IMR-90 (cell line): ENCODE measurements at regions not wholly inside any gene's neighbourhood (a gene's known extent, or its start where the extent isn't known, plus 50 kb on each side); places are given as distances from the start of the nearest gene placed in this dataset.

ENCODE experiments used
- ATAC-seq: fragments of 200-7000 bp; cut with Tn5 transposase; 2 replicates; pipeline ENCODE4 v1.9.1; 2020; ENCODE audit warnings: low read depth, mild to moderate bottlenecking, moderate library complexity
- BruUV-seq: library from RNA; stranded (reverse); fragments of 400-500 nt; replicated peaks from 2 replicates; lab custom pipeline; 2021; lab: Mats Ljungman, UMichigan
- CTCF ChIA-PET: fragments of 300-600 bp; formaldehyde crosslinking; extraction: SDS; loops from one replicate; lab custom pipeline; 2021; ENCODE audit warnings: antibody characterized with exemption; lab: Yijun Ruan, JAX
- POLR2A ChIA-PET: fragments of 300-600 bp; sonication (Branson Sonifier 250); formaldehyde crosslinking; loops from one replicate; lab custom pipeline; 2022; ENCODE audit warnings: antibody characterized with exemption; ENCODE audit not compliant: unreplicated experiment; lab: Charles Lee
- DNase-seq: peaks from one replicate; pipeline ENCODE4 v3.0.0; 2013
- H2AFZ ChIP-seq: replicated peaks from 2 replicates; pipeline ENCODE3; 2013; ENCODE audit warnings: low read length, mild to moderate bottlenecking; ENCODE audit not compliant: poor library complexity
- H2AK5ac ChIP-seq: 2 replicates; pipeline ENCODE4 v1.6.1; 2013; ENCODE audit warnings: low read depth, low read length, inconsistent platforms
- H2AK9ac ChIP-seq: replicated peaks from 2 replicates; pipeline ENCODE3; 2013; ENCODE audit warnings: mild to moderate bottlenecking, low read depth, low read length, moderate library complexity; ENCODE audit not compliant: poor library complexity
- H2BK120ac ChIP-seq: 2 replicates; pipeline ENCODE4 v1.6.1; 2013; ENCODE audit warnings: low read depth, low read length, inconsistent platforms
- H2BK15ac ChIP-seq: 3 replicates; pipeline ENCODE4 v1.6.1; 2013; ENCODE audit warnings: low read depth, low read length, inconsistent platforms
- H2BK20ac ChIP-seq: 2 replicates; pipeline ENCODE4 v1.6.1; 2013; ENCODE audit warnings: low read depth, mild to moderate bottlenecking, inconsistent platforms, low read length, moderate library complexity
- H2BK5ac ChIP-seq: 2 replicates; pipeline ENCODE4 v1.6.1; 2013; ENCODE audit warnings: mild to moderate bottlenecking, low read depth, low read length, inconsistent platforms; ENCODE audit not compliant: poor library complexity, severe bottlenecking
- H3K14ac ChIP-seq: replicated peaks from 2 replicates; pipeline ENCODE4 v1.6.1; 2013; ENCODE audit warnings: low read depth, low read length, inconsistent platforms
- H3K18ac ChIP-seq: 2 replicates; pipeline ENCODE4 v1.6.1; 2013; ENCODE audit warnings: low read depth, low read length, control low read depth
- H3K23ac ChIP-seq: 2 replicates; pipeline ENCODE4 v1.6.1; 2013; ENCODE audit warnings: low read depth, low read length, inconsistent platforms
- H3K27ac ChIP-seq: 2 replicates; pipeline ENCODE4 v1.5.1; 2013; ENCODE audit warnings: mild to moderate bottlenecking, control low read depth, low read length; ENCODE audit not compliant: insufficient read depth
- H3K27me3 ChIP-seq: 2 replicates; pipeline ENCODE4 v1.6.1; 2013; ENCODE audit warnings: low read length; ENCODE audit not compliant: control insufficient read depth, insufficient read depth
- H3K36me3 ChIP-seq: 2 replicates; pipeline ENCODE4 v1.6.1; 2013; ENCODE audit warnings: low read length, mixed read lengths; ENCODE audit not compliant: control insufficient read depth, insufficient read depth
- H3K4ac ChIP-seq: 2 replicates; pipeline ENCODE4 v1.6.1; 2013; ENCODE audit warnings: low read depth, low read length, inconsistent platforms
- H3K4me1 ChIP-seq: 2 replicates; pipeline ENCODE4 v1.6.1; 2013; ENCODE audit warnings: low read length, mixed read lengths; ENCODE audit not compliant: control insufficient read depth, insufficient read depth
- H3K4me2 ChIP-seq: 2 replicates; pipeline ENCODE4 v1.6.1; 2013; ENCODE audit warnings: low read depth, mild to moderate bottlenecking, control low read depth, low read length, moderate library complexity
- H3K4me3 ChIP-seq: 2 replicates; pipeline ENCODE4 v1.5.1; 2013; ENCODE audit warnings: low read depth, mild to moderate bottlenecking, control low read depth, low read length, moderate library complexity; ENCODE audit not compliant: insufficient read depth
- H3K56ac ChIP-seq: 2 replicates; pipeline ENCODE4 v1.6.1; 2013; ENCODE audit warnings: low read length, inconsistent platforms; ENCODE audit not compliant: insufficient read depth; ENCODE audit errors: extremely low read depth
- H3K79me1 ChIP-seq, 2 experiments: 2 replicates each; pipeline ENCODE4 v1.6.1; 2013; ENCODE audit warnings: low read length in 2 of 2, inconsistent platforms in 1 of 2, low read depth in 1 of 2
- H3K9ac ChIP-seq: 2 replicates; pipeline ENCODE4 v1.6.1; 2013; ENCODE audit warnings: low read depth, low read length, control low read depth
- H3K9me1 ChIP-seq: 2 replicates; pipeline ENCODE4 v1.6.1; 2013; ENCODE audit warnings: low read length, inconsistent platforms; ENCODE audit not compliant: insufficient read depth
- H3K9me3 ChIP-seq: 2 replicates; pipeline ENCODE4 v1.6.1; 2013; ENCODE audit warnings: low read length; ENCODE audit not compliant: control insufficient read depth, insufficient read depth
- H4K20me1 ChIP-seq: 2 replicates; pipeline ENCODE4 v1.6.1; 2013; ENCODE audit warnings: low read length, inconsistent platforms; ENCODE audit not compliant: insufficient read depth
- H4K5ac ChIP-seq: 2 replicates; pipeline ENCODE4 v1.6.1; 2013; ENCODE audit warnings: mild to moderate bottlenecking, low read depth, low read length, control low read depth
- H4K8ac ChIP-seq, 2 experiments: 2 replicates each; pipeline ENCODE4 v1.6.1; 2013; ENCODE audit warnings: low read depth in 2 of 2, low read length in 2 of 2, control low read depth in 1 of 2, inconsistent platforms in 1 of 2
- H4K91ac ChIP-seq: 2 replicates; pipeline ENCODE4 v1.6.1; 2013; ENCODE audit warnings: low read depth, low read length, inconsistent platforms; ENCODE audit not compliant: insufficient read depth
- BHLHE40 ChIP-seq: fragments of 150-350 bp; IDR thresholded peaks from 2 replicates; pipeline ENCODE4 v1.6.1; 2016; ENCODE audit warnings: mild to moderate bottlenecking, low read depth, low read length
- CEBPB ChIP-seq: IDR thresholded peaks from 2 replicates; pipeline ENCODE4 v1.6.1; 2012; ENCODE audit warnings: low read depth, low read length, improper control_type of control experiment
- CHD1 ChIP-seq: IDR thresholded peaks from 2 replicates; pipeline ENCODE4 v1.6.1; 2012; ENCODE audit warnings: low read depth, low read length, improper control_type of control experiment
- CTCF ChIP-seq: conservative IDR thresholded peaks from 2 replicates; pipeline ENCODE4 v1.5.1; 2012; ENCODE audit warnings: mild to moderate bottlenecking, low read depth, low read length, improper control_type of control experiment
- FOS ChIP-seq: fragments of 150-350 bp; IDR thresholded peaks from 2 replicates; pipeline ENCODE4 v1.6.1; 2016; ENCODE audit warnings: low read depth, low read length
- MAFK ChIP-seq: IDR thresholded peaks from 2 replicates; pipeline ENCODE4 v1.6.1; 2012; ENCODE audit warnings: low read depth, low read length, improper control_type of control experiment
- MAZ ChIP-seq: IDR thresholded peaks from 2 replicates; pipeline ENCODE4 v1.6.1; 2012; ENCODE audit warnings: low read depth, mild to moderate bottlenecking, low read length, improper control_type of control experiment, moderate library complexity, borderline replicate concordance
- MXI1 ChIP-seq: IDR thresholded peaks from 2 replicates; pipeline ENCODE4 v1.6.1; 2012; ENCODE audit warnings: low read depth, mild to moderate bottlenecking, low read length, moderate library complexity, borderline replicate concordance
- NFE2L2 ChIP-seq: fragments of 150-350 bp; IDR thresholded peaks from 2 replicates; pipeline ENCODE4 v1.6.1; 2016; ENCODE audit warnings: low read depth, mild to moderate bottlenecking, low read length
- POLR2A ChIP-seq: IDR thresholded peaks from 2 replicates; pipeline ENCODE4 v1.6.1; 2012; ENCODE audit warnings: mild to moderate bottlenecking, low read depth, low read length
- RAD21 ChIP-seq: IDR thresholded peaks from 2 replicates; pipeline ENCODE4 v1.6.1; 2012; ENCODE audit warnings: low read length, improper control_type of control experiment
- RCOR1 ChIP-seq: IDR thresholded peaks from 2 replicates; pipeline ENCODE4 v1.6.1; 2012; ENCODE audit warnings: mild to moderate bottlenecking, low read length, improper control_type of control experiment; ENCODE audit not compliant: insufficient replicate concordance
- RFX5 ChIP-seq: IDR thresholded peaks from 2 replicates; pipeline ENCODE4 v1.8.0; 2012; ENCODE audit warnings: low read depth, mild to moderate bottlenecking, low read length, moderate library complexity
- SMC3 ChIP-seq: fragments of 150-350 bp; IDR thresholded peaks from 2 replicates; pipeline ENCODE4 v1.6.1; 2016; ENCODE audit warnings: low read depth, mild to moderate bottlenecking, antibody characterized with exemption, low read length, moderate library complexity
- USF2 ChIP-seq: fragments of 150-350 bp; IDR thresholded peaks from 2 replicates; pipeline ENCODE4 v1.6.1; 2017; ENCODE audit warnings: mild to moderate bottlenecking, antibody characterized with exemption, low read length, low read depth
- WGBS, 2 experiments: methylation state at CpG; one replicate each; pipeline versions ENCODE4 v1.1.5 to v1.1.7; 2013; ENCODE audit warnings: missing lambda C conversion rate in 2 of 2; ENCODE audit not compliant: insufficient read length in 1 of 2; ENCODE audit errors: extremely low coverage in 2 of 2; 5-methylcytosine and 5-hydroxymethylcytosine counted together
- dilution Hi-C: fragments of 300-500 bp; cut with HindIII; formaldehyde crosslinking; loops from one replicate; pipeline ENCODE4 v1.14.3; 2018; ENCODE audit warnings: low sequenced_read_pairs; ENCODE audit not compliant: unreplicated experiment
- in situ Hi-C: fragments of 300-500 bp; cut with MboI; formaldehyde crosslinking; loops from 3 replicates; pipeline ENCODE4 v1.14.3; 2019; ENCODE audit warnings: low sequenced_read_pairs, inconsistent platforms, mixed read lengths
- intact Hi-C: fragments of 100-400 bp; cut with micrococcal nuclease; formaldehyde crosslinking; loops from 2 replicates; pipeline ENCODE4 v1.10.0; 2022
- TF ChIP-seq, protein P1 (sequence below): fragments of 150-350 bp; IDR thresholded peaks from 2 replicates; pipeline ENCODE4 v1.6.1; 2016; ENCODE audit warnings: low read depth, mild to moderate bottlenecking, low read length, moderate library complexity, borderline replicate concordance

- H3K4me2 ChIP-seq, result no peak overlapping the region
- H4K8ac ChIP-seq, result no peak overlapping the region
- H3K23ac ChIP-seq, result no peak overlapping the region
- H3K9me3 ChIP-seq, result no peaks in the 10 kb centered on the region
- no peak overlapping the region for H2BK15ac ChIP-seq
- no peak overlapping the region for H4K91ac ChIP-seq
- no CpG with 5 or more reads among the region's 2 CpGs for WGBS, 2 experiments
- no peak overlapping the region for H3K9ac ChIP-seq
- no peak overlapping the region for H3K4me3 ChIP-seq
- no TSS peak for BruUV-seq
- intact Hi-C loops (no loop called here), in situ Hi-C loops (no loop called here), dilution Hi-C loops (no loop called here)
- H3K14ac ChIP-seq, result no peak overlapping the region
- ChIA-PET CTCF (interaction anchor here (0.5 kb wide), 1 partner anchor 14 kb away, joined by 4 read pairs; no protein-coding TSS in a partner anchor), POLR2A (no interaction called here)
- ATAC-seq (no peak), DNase-seq (no peak)
- H2BK120ac ChIP-seq, result no peak overlapping the region
- H4K5ac ChIP-seq, result no peak overlapping the region
- H2AK5ac ChIP-seq, result no peak overlapping the region
- no peak overlapping the region for H2BK20ac ChIP-seq
- no peaks in the 10 kb centered on the region for H3K79me1 ChIP-seq
- no peak overlapping the region for H2BK5ac ChIP-seq
- H4K20me1 ChIP-seq, result no peaks in the 10 kb centered on the region
- no peak overlapping the region for H2AK9ac ChIP-seq
- H3K4ac ChIP-seq, result no peak overlapping the region
- H3K18ac ChIP-seq, result no peak overlapping the region
- no peak overlapping the region for H3K27ac ChIP-seq
- H3K36me3 ChIP-seq, result no peaks in the 10 kb centered on the region
- H3K4me1 ChIP-seq, result no peaks in the 10 kb centered on the region
- no peak overlapping the region for H2AFZ ChIP-seq
- TF ChIP-seq MXI1 (no peak), RAD21 (no peak), CTCF (no peak), MAZ (no peak), RCOR1 (no peak), FOS (no peak), RFX5 (no peak), CHD1 (no peak), CEBPB (no peak), POLR2A (no peak), BHLHE40 (no peak), MAFK (no peak), USF2 (no peak), SMC3 (no peak), NFE2L2 (no peak)
- TF ChIP-seq, protein P1, sequence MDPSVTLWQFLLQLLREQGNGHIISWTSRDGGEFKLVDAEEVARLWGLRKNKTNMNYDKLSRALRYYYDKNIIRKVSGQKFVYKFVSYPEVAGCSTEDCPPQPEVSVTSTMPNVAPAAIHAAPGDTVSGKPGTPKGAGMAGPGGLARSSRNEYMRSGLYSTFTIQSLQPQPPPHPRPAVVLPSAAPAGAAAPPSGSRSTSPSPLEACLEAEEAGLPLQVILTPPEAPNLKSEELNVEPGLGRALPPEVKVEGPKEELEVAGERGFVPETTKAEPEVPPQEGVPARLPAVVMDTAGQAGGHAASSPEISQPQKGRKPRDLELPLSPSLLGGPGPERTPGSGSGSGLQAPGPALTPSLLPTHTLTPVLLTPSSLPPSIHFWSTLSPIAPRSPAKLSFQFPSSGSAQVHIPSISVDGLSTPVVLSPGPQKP, result no peak
- H3K56ac ChIP-seq, result no peak overlapping the region
- no peaks in the 10 kb centered on the region for H3K27me3 ChIP-seq
- no peaks in the 10 kb centered on the region for H3K9me1 ChIP-seq
Measured at GRCh38 chr16:64498363-64498762, 623.5 kb downstream of the CDH11 start.
